GM18907 (cell line): ENCODE measurements at regions not wholly inside any gene's neighbourhood (a gene's known extent, or its start where the extent isn't known, plus 50 kb on each side); places are given as distances from the start of the nearest gene placed in this dataset.

Source experiments
- ATAC-seq: cut with Tn5 transposase; IDR thresholded peaks from one replicate; pipeline ENCODE4 v1.9.1; 2021; ENCODE audit warnings: mild to moderate bottlenecking, moderate library complexity; ENCODE audit not compliant: unreplicated experiment

DNA sequence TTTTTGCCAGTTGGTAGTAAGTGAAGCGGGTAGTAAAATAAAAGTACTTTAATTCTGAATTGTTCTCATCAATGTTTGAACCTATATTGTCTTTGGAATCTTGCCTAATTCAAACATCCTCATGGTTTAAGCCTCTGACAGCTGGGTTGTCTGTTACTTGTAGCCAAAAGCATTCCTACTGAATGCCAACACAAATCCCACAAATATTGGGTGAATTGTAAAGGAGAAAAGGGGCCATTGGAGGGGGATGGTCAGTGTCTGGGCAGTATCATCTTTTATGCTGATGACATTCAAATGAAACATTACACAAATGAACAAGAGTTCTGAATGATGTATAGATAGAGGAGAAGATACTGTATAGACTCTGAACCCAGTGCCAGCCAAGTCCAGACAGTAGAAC lies 309.5 kb downstream of the OSTF1 start:
- no peak for ATAC-seq

DNA sequence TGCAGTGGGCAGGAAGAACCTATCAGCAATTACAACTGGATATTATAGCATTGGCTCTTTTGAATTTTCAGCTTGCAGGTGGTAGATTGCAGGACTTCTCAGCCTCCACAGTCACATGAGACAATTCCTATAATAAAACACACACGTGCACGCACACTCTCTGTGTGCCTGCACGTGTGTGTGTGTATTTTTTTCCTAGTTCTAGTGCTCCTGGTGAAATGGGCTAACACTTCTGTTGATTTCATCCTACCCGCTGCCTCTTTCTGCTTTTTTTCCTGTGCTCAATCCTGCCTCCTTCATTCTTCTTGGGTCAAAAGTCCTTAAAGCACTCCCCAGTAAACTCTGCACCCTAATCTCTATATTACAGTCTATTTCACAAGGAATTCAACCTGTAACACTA lies 320.1 kb downstream of the OSTF1 start:
- ATAC-seq: no peak

DNA sequence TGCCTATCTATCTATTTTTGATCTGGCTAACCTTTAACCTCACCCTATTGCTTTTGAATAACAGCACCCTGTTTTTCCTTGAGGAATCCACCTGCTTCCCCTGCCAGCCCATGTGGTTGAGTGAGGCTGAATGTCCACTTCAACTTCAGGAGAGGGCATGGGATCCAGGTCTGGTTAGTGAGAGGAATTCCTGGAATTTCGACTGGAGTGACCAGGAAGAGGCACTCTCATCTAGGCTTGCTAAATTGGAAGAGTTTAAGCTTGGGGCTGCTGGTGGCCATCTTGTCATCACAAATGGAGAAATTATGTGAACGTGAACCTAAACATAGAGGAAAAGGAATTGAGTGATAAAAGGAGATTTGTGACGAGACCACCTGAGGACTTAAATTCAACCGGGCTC lies 322.1 kb downstream of the OSTF1 start:
- ATAC-seq: no peak

DNA sequence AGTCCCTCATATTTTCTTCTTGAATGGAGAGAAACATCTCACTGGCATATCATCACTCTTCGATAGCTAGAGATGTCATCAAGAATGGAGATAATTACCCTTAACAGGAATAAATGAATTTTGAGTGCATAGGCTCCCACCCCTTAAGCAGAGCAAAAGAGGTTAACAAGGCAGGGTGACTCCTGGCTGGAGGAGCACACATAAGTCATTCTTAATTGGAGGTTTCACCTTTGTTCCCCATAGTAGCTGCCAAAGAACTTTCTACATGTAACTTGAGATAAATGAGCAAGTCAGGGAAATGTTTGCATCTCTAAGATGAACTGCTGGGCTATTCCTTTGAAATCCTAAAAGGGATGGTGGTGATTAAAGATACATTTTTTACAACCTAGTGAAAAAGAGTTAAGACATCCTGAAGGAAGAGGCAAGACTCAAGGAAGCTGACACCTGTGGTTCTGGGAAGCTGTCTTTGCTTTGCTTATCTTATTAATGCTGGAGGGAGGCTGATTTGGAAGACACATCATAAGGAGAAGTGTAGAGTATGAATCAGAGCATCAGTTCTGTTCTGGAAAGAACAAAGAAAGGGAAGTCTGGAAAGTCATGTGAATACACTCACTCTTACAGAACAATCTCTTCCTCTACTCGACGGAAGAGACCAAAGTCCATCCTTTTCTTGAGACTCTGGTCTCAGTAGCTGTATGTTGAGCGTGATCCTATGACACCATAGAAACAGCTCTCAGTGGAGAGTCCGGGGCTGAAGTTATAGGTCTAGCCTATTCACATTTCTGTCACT lies 326.3 kb downstream of the OSTF1 start:
- ATAC-seq: no peak

DNA sequence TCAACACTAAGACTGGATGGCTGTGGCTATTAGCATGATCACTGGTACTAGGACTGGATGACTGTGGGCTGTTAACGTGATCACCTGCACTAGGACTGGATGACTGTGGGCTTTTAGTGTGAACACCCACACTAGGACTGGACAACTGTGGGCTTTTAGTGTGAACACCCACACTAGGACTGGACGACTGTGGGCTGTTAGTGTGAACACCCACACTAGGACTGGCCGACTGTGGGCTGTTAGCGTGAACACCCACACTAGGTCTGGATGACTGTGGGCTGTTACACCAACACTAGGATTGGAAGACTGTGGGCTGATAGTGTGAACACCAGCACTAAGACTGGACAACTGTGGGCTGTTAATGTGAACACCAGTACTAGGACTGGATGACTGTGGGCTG lies 329.2 kb downstream of the OSTF1 start:
- no peak for ATAC-seq

DNA sequence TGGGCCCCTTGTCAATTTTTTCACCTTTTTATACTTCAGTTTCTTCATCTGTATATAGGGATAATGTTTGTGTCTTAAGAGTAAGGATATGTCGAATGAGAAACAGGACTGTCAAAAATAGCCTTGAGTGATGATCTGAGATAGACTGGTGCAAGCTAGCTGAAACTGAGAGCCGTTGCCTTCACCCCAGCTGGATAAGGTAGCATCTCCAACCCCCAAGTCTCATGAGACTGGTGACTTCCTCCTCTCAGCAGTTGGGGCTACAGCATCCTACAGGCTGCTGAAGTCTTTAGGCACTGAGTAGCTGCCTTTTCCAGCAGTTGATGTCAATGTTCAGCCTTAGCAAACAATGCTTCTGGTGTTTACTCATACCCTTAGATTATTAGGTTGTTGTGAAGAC lies 330.2 kb downstream of the OSTF1 start:
- ATAC-seq: peak; percentile 57

DNA sequence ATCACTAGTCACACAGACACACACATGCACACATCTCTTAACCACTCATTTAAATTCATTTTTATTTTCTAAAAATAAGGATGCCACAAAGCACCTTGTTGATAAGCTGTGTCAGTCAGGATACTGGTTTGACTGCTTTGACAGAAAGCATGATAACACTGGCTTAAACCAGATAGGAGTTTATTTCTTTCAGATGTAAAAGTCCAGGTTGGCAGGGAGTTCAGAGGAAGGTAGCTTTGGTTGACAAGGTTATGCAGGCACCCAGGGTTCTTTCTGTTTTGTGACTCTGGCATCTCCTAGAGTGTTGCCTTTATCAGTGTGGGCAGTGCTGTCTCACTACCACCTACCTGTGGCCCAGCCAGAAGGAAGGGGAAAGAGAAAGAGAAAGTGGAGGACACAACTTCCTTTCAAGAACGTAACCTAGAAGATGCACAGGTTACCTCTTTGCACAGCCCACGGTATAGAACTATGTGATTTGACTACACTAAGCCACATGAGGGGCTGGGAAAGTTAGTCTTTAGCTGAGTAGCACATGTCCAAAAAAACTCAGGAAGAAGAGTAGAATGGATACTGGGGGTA lies 334.7 kb downstream of the OSTF1 start:
- ATAC-seq: no peak

DNA sequence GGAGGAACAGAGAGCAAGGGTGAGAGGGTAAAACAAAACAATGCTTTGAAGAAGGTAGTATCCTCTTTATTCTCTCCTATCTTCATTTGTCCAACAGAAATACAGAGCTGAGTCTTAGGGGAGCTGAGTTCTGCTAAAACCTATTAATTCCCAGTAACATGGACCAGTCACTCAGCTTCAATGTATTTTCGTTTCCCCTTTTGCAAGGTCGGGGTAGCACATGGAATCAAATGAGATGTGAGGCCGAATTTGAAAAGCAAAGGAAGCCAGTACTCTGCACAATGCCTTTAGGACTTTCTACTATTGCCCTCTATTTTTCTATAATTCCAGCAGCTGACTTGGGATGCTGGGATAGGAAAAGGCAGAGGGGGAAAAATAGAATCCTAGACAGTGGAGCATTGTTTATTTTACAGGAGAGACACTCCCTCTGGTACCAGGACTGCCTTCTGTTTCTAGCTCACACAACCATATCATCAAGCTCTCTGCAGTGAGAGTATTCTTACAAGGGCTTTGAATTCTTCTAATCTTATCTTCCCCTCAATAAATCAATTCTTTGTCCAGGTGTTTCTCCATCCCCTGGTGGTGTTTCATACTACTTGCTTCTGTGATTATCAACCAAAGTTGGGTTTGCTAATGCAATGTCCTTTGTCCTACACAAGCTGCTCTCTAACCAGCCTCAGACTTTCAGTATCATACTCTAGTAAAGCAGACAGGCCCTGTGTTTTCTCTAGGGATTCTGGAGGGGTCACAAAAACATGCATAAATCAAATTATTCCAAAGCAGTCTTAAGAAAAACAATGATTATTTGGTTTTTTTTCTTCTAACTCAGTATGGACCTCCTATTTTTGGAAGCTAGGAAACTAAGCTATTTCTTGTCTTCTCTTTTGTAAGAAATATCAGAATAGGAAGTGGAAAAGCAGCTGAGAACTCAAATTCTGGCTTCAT lies 341.5 kb downstream of the OSTF1 start:
- no peak for ATAC-seq

DNA sequence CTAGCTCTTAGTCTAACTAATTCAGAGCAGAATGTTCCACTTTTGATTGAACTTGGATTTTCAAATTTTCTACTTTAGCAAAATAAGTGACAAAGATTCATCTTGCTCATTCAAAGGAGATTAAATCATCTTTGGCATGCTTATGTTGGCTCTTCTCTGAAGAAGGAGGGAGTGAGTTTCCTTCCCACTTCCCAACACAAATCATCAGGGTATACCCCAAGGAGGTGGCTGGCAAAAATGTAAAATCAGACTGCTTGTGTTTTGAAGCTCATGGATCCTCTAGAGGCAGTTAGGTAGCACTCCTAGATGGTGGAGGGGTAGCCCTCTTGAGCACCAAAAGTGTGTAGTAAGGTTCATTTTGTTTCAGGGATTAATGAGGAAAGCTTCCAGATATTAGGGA lies 343.1 kb downstream of the OSTF1 start:
- no peak for ATAC-seq

DNA sequence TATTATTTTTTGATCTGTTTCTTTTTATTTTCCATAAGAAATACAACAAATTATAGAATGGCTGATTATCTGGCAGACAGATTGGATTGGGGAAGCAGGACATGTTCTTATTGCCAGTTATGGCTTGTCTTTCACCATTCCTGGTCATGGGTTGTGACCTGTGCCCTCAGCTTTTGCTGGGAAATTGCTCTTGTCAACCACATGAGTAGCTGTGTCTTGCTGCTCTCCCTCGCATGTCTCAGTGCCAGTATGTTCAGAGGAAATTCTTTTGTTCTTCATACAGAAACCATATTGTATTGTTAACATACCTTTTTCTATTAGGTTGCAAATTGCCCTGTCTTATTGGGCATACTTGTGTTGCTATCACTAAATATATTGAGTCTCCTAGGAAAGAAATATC lies 344.1 kb downstream of the OSTF1 start:
- ATAC-seq: no peak

DNA sequence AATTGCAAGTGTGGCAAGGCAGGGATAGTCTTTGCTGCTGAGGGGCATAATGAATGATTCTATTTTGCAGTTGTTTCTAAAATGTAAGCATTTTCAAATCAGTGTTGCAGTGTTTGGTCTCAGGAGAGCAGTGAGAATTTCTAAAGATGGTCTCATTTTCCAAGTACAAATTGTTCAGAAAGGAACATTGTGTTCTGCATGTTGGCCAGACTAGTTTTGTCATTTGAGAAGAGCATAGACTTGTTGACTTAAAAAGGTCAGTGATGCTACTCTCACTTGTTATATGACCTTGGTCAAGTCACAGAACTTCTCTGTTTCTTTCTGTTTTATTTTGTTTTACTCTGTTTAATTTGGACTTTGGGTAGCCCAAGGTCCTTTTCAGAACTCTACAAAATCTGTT lies 344.6 kb downstream of the OSTF1 start:
- no peak for ATAC-seq

DNA sequence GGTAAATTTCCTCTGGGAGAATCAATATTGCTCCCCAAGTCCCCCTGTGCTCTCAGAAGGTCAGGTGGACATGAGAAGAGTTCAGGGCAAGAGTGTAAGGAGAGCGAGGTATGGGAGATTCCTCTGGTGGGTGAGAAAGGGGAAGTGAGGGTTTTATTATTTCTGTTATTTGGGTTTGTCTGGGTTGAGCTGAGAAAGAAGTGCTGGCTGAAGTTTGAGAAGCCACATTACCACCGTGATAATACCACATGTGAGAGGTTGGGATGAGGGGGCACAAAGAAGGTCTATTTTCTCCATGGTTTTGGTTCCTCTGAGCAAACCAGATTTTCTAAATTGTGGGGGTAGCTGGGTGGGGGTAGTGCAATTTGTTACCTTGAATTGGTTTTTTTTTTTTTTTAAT lies 350.4 kb downstream of the OSTF1 start:
- peak; percentile 80 for ATAC-seq

DNA sequence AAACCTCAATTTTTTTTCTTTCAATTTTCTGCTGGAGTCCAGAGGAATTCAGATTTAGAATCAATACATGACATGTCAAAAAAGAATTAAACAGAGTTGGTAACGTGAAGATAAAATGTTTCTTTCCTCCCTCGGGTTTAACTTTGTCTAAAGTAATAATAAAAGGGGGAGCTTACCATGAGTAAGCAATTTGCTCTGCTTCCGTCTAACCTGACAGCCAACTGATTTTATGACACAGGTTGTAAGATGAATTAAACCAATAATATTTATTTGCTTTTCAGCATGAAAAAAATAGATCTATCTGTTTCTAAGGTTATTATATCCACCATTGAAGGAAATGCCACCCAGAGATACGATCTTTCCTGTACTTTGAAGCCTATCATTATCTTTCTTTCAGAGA lies 352.6 kb downstream of the OSTF1 start:
- no peak for ATAC-seq

DNA sequence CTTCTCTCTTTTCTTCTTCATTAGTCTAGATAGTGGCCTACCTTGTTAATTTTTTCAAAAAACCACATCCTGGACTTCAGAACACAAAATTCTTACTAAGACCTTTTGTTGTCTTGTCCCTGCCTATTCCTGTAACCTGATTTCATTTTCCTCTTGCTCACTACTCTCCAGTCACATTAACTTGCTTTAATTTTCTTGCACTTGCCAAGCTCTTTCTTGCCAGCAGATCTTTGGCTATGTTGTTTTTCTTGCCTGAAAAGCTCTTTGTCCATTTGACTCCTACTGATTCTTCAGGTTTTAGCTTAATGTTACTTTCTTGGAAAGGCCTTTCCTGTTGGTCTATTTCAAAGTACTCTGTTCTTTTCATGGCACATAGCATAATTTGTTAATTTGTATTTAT lies 356.8 kb downstream of the OSTF1 start:
- no peak for ATAC-seq

DNA sequence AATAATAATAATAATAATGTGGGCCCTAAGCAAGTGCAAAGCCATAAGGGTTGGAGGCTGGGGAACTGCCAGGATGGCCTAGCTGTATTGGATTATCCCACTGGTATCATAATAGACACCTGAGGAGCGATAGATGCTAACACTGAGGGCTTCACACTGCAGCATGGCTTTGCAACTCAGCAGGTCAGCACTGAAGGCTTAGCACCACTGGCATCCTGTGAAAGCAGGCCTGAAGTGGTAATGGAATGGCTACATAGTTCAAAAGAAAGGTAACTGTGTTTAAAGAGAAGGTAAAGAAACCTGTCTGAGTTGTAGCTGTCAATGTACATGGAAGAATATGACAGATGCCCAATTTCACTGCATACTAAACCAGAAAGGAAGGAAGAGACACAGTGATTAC lies 359.0 kb downstream of the OSTF1 start:
- ATAC-seq: no peak

DNA sequence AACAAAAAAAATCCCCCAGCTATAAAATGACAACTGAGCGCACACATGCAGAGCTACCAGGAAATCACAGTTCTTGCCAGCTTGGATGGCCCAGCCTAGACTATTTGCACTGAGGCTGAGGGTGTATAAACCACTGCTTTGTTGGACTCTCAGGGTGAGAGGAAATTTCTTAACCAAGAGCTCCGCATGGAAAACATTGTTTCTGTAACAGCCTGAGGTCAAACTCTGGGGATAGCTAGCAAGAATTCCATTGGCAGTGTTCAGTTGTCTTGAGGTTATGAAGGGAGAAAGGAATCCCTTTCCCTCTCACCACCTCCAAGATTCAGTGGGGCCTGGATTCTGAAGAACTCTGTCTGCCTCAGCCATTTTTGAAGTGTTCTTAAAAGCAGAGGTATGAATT lies 360.0 kb downstream of the OSTF1 start:
- no peak for ATAC-seq

DNA sequence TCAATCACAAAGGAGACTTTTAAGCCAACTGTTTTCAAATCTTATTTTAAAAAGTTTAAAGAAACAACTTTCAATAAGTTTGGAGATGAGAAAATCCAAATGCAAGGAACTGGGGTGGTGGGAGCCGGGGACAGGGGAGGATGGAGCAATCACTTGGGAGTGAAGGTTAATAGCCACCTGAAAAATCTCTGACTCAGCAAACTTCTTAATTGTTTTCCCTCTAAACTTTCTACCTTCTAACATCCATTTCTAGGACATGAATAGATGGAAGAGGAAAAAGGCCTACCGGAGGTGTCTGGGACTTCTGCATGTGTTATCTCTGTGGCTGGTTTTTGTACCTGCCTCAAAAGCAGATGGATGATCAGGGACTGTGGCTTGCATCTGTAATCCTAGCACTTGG lies 360.6 kb downstream of the OSTF1 start:
- ATAC-seq: no peak

DNA sequence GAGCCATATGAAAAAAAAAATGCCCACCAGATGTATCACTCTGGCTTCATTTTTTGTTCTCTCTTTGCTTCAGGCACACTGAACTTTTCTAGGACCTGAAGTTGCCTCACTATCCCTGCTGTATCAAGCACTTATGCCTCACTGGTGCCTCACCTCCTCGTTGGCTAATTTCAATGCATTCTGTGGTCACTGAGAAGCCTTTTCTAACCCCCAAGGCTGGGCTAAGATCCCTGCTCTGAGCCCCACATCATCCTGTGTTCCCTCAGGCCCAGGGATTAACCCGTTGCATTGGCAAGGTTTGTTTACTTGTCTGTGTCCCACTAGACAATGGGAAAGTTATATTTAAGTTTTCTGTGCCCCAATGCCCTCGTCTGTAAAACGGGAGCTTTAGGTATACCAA lies 362.7 kb downstream of the OSTF1 start:
- no peak for ATAC-seq

DNA sequence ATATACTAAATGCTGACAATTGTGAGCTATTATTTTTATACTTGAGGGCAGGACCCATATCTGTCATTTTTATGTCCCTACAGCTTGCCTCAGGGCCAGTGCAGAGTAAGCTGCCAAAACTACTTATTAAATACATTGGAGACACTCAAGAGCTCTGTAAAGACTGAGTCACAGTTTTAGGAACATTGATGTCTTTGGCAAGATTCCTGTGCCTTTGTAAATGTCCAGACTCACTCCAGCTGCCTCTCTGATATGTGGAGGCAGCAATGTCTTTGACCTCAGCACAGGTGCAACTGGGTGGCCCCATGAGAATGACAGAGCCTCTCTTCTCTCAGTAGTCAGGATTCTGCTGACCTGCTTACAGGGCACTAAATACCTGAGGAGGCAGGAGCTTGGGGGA lies 363.2 kb downstream of the OSTF1 start:
- ATAC-seq: no peak

DNA sequence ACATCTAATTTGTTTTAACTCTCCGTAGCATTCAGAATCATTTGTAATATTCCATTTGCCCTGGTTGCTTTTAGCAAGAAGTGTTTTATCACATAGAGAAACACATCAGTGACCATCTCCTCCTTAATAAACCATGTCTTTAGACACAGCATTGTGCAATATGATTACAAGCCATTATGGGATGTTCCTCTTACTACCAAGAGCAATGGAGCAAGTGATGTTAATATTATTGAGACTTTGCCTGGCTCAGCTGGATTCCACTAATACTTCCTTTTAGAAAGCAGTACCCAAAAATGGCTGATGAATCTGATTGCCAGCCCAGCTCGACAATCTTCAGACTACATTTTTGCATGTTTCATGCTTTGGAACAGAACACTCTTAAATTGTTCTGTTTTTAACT lies 364.2 kb downstream of the OSTF1 start:
- no peak for ATAC-seq

DNA sequence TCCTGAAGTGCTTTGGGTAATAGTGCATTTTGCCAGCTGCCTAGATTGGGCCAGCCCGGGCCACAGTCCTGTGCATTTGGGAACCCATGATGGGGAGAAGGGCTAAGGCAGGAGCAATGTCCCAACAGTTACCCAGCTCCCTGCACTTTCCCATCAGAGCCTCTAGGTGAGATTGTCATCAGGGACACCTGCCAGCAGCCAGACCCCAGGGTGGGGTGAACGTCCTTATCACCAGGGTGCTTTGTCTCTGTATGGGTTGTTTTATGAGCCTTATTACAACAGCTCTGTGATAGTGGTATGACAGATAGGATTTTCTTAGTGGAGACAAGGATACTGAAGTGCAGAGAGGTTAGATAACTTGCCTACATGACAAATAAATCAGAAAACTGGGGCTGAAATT lies 365.7 kb downstream of the OSTF1 start:
- ATAC-seq: no peak

DNA sequence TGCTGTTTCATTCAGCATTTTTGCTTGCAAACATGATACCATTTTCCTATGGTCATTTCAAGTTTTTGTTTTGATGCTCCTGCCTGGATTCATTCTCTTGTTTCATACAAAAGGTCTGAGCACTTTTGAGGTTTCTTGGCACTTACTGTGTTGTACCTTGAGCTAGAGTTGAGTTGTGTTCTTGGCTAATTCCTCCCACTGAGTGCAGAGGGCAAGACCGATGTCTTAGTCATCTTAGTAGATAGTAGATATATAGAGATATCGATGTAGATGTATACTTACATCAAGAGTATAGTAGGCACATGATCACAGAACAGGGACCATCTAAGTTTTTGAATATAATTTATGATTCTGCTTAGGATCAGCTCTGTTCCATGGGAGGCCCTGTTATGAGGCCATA lies 366.6 kb downstream of the OSTF1 start:
- no peak for ATAC-seq
